Fibroblast of skin of abdomen (primary cell): ENCODE measurements at regions not wholly inside any gene's neighbourhood (a gene's known extent, or its start where the extent isn't known, plus 50 kb on each side); places are given as distances from the start of the nearest gene placed in this dataset.

ENCODE experiments used
- DNase-seq: peaks from one replicate; pipeline ENCODE4 v3.0.0-alpha.2; 2013

DNA sequence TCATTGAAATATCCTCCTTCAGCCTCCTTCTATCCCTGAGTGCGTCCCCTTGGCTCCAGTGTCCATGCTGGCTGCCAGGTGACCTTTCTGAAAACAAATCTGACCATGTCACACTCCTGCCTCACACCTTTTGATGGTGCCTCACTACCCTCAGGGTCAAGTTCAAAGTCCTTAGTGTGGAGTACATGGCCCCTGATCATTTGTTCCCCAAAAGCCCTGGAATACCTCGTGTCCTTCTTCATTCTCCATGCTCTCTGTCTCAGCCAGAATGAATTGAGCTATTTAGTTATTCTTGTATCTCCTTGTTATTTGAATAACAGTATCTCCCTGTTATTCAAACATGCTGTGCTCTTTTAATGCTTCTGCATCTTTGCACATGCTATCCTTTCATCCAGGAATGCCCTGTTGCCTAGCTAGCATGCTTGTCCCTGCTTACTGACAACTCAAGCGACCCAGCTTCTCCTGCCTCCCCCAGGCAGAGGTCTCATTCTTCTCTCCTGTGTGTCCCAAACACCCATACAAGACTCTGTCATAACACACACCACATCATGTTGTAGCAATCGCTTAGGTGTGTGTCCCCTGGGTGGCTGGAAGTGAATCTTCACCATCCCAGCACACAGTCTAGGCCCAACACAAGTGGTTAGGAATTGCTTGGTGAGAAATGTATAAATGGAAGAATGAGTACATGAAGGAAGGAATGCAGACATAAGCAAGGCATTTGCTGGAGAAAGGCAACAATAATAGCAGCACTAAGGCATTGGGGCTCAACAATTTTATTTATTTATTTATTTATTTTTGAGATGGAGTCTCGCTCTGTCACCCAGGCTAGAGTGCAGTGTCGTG is 144.0 kb downstream of the DDX1 start:
- no peak for DNase-seq

DNA sequence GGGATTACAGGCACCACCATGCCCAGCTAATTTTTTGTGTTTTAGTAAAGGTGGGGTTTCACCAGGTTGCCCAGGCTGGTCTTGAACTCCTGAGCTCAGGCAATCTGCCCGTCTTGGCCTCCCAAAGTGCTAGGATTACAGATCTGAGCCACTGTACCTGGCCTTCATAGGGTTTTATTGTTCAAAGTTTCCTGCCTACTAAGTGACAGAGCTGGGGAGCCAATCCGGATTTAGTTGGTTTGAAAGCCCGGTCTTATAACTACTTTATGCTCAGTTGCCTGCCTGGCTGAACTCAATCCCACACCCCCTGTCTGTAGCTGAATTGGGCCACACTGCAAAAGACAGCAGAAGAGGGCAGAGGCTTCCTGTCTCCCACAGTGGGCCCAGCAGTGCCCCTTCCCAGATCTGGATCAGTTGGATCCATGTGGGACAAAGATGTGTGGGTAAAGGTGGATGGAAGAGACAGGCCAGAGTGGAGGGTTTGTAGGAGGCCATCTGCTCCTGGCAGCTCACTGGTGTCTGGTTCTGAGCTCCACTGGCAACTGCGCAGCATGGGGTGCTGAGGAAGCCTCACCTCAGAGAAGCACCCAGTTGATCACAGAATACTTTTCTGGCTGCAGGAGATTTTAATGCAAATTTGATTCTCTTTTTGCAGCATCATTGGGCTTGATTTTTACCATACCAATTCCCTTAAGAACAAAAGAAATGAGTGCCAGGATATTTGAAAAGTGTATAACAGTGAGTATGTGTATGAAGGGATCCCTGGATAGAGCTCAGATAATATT is 144.9 kb downstream of the DDX1 start:
- no peak for DNase-seq

- DNase-seq = no peak
Observed at GRCh38 chr2:15737314-15738224, 145.9 kb downstream of the DDX1 start.

GRCh38 chr2:15738225-15738546 is 146.5 kb downstream of the DDX1 start:
- DNase-seq = no peak

DNA sequence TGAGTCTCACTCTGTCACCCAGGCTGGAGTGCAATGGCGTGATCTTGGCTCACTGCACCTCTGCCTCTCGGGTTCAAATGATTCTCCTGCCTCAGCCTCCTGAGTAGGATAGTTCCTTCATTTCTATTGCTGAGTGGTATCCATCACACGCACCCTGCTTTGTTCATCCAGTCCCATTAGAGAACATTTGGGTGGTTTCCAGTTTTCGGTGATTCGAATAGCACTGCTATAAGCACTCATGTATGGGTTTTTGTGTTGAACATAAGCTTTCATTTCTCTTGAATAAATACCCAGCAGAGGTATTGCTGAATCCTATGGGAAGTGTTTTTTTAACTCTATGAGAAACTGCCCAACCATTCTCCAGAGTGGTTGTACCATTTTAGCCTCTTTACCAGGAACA is 147.3 kb downstream of the DDX1 start:
- no peak for DNase-seq

DNA sequence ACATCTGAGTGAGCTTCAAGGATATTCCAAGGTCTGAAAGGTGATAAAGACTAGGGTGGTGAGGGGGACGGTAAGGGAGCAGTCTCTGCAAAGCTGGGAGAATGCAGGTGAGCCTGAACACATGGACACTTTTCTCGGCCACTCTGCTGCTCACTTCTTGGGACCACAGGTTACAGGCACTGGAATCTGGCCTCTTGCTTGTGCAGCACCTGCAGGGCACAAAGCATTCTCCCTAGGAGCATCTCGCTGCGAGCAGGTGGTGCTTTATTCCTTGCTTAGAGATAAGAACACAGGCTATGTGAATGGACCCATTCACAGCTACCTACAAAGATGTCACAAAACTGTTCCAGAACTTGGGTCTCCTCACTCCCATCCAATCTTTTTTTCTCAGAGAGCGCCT is 153.2 kb downstream of the DDX1 start:
- no peak for DNase-seq

- no peak for DNase-seq
Observed at GRCh38 chr2:15745350-15745749, 153.7 kb downstream of the DDX1 start.

- DNase-seq = no peak
Observed at GRCh38 chr2:15745907-15746702, 154.4 kb downstream of the DDX1 start.

GRCh38 chr2:15746703-15747550 is 155.3 kb downstream of the DDX1 start:
- DNase-seq = no peak

GRCh38 chr2:15747603-15748471 is 156.2 kb downstream of the DDX1 start:
- peak; percentile 18 for DNase-seq

GRCh38 chr2:15748736-15749323 is 157.2 kb downstream of the DDX1 start:
- DNase-seq = no peak

GRCh38 chr2:15749460-15750432 is 158.1 kb downstream of the DDX1 start:
- DNase-seq = no peak

GRCh38 chr2:15750433-15750814 is 158.8 kb downstream of the DDX1 start:
- no peak for DNase-seq

DNA sequence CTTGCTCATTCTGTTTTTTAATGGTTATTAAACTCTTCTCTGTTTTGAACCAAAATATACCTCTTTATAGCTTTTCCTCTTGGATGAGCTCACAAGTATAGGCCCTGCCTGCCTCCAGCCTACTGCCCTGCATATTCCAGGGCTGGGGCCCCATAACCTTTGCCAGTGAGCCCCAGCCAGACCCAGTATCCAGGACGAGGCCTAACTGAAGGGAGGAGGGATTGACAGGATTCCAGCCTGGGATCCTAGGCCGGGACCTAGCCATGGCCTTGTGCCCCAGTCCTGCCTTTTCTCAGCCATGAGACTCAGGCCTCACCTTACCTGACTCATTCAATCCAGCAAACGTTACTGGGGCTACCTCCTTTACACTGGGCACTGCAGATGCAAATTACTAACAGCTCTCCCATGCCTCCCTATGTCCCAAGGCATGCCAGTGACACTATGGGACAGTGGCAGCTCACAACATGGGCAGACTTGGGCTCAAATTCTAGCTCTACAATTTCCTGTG is 159.2 kb downstream of the DDX1 start:
- no peak for DNase-seq

DNA sequence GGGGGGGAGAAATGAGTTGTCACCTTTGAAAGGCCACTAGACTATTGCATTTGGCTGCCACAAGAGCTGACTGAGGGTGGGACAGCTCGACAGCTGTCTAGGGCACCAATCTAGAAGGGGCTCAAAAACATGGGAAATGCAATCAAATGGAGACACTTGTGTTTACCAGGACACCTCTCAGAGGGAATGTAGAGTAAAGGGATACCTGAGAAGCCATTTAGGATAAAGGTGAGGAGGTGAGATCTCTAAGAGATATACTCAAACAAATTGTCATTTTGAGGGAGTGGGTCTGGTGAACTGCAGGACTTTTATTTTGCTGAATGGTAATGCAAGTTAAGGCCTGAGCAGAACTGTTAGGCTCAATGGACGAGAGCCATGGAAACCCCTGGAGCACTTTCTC is 159.8 kb downstream of the DDX1 start:
- DNase-seq = no peak

DNA sequence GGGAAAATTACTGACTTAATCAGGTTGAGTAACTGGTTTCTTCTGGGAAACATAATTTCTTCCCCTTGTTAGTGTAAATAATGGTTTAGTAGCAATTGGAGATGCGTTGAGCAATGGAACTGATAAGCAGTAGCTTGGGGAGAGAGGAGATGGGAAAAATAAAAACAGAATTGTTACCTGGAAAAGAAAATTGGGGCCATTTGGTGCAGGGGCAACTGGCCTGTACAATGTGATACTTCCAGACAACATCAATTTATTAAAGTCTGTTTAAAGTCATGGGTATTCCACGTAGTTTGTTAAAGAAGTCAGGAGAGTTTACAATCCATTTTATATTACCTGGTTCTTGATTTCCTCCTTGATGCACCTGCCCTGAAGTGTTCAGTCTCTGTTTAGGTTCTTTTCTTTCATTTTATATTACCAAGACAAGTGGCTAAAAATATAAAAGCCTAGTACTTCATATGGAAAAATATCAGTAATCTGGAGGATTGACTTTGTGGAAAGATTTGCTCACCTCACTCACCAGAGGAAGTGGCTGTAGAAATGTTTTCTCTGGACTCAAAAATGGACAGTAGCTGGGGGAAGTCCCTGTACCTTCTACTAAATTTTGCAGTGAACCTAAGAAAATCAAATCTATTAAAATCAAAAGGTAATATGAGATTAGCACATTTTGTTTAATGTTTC is 161.0 kb downstream of the DDX1 start:
- DNase-seq = no peak

- DNase-seq = no peak
Observed at GRCh38 chr2:15753233-15753798, 161.6 kb downstream of the DDX1 start.
